Colonic mucosa (tissue), 4 donors: ENCODE measurements at regions not wholly inside any gene's neighbourhood (a gene's known extent, or its start where the extent isn't known, plus 50 kb on each side); places are given as distances from the start of the nearest gene placed in this dataset.

Source experiments
- DNase-seq: peaks from one replicate; pipeline ENCODE4 v3.0.0-alpha.2; 2020
- H3K27ac ChIP-seq: fragments of 200-600 bp; one replicate; pipeline ENCODE4 v1.8.0; 2021
- H3K27me3 ChIP-seq: fragments of 200-600 bp; one replicate; pipeline ENCODE4 v1.8.0; 2021
- H3K36me3 ChIP-seq: fragments of 200-600 bp; one replicate; pipeline ENCODE4 v1.8.0; 2021
- H3K4me1 ChIP-seq: fragments of 200-600 bp; one replicate; pipeline ENCODE4 v1.8.0; 2021; ENCODE audit warnings: mild to moderate bottlenecking
- H3K4me3 ChIP-seq: fragments of 200-600 bp; one replicate; pipeline ENCODE4 v1.8.0; 2021
- H3K9ac ChIP-seq, 2 donors: one replicate each; pipeline ENCODE4 v1.7.0; 2013; ENCODE audit warnings: control low read depth in 2 of 2, low read depth in 2 of 2, low read length in 2 of 2
- H3K9me3 ChIP-seq: fragments of 200-600 bp; one replicate; pipeline ENCODE4 v1.8.0; 2021
- CTCF ChIP-seq: fragments of 200-600 bp; IDR thresholded peaks from one replicate; pipeline ENCODE4 v1.8.0; 2022; ENCODE audit warnings: antibody characterized with exemption, mild to moderate bottlenecking
- intact Hi-C: fragments of 100-400 bp; cut with DNase I; formaldehyde crosslinking; loops from one replicate; pipeline ENCODE4 v1.14.1; 2022
- donor health status: healthy.
- donor health status: DM: no; HTN: no; CAD: no.
- donor health status: DM: no; HTN: no; CAD: no.

- intact Hi-C loops, result no loop called here
Measured at GRCh38 chr5:159814222-159814621, 102.1 kb upstream of the ADRA1B start.

DNA sequence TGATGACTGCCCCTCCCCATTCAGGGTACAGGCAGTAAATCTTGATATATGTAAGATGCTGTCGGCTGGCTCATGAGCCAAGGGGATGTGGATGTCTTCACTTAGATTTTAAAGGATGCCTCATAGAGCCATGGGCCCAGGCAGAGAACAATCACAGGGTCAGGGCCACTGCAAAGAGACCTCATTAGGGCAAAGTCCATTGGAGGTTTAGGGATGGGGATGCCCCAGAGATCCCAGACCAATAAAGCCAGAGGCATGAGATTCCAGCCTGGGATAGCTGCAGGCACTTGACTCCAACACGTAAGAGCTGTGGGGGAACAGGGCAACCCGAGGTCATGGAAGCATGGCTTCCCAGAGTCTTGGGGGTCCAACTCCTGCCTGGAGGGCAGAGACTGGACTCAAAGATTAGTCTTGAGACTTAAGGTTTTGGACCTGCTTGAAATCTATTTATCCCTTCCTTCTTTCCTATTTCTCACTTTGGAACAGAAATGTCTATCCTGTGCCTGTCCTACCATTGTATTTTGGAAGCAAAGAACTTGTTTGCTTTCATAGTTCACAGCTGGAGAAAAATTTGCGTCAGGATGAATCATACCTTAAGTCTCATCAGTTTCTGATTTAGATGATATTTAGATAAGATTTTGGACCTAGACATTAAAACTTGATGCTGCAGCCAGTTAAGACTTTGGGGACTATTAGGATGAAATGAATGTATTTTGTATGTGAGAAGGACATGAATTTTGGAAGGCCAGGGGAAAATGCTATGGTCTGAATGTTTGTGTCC, 101.3 kb upstream of the ADRA1B start:
- no peak overlapping the region for H3K27ac ChIP-seq
- H3K9me3 ChIP-seq, result no peaks in the 10 kb centered on the region
- TF ChIP-seq CTCF, result no peak
- H3K4me3 ChIP-seq, result no peak overlapping the region
- no peaks in the 10 kb centered on the region for H3K36me3 ChIP-seq
- no peak for DNase-seq
- H3K9ac ChIP-seq, result no peak overlapping the region
- no peaks in the 10 kb centered on the region for H3K27me3 ChIP-seq
- H3K4me1 ChIP-seq, result no peaks in the 10 kb centered on the region
- intact Hi-C loops, result no loop called here

More at GRCh38 chr5:159814222-159814621, 102.1 kb upstream of the ADRA1B start:
- H3K36me3 ChIP-seq, result no peaks in the 10 kb centered on the region
- no peaks in the 10 kb centered on the region for H3K27me3 ChIP-seq
- TF ChIP-seq CTCF, result no peak
- no peaks in the 10 kb centered on the region for H3K4me1 ChIP-seq
- H3K27ac ChIP-seq, result no peak overlapping the region
- H3K4me3 ChIP-seq, result no peak overlapping the region
- no peak overlapping the region for H3K9ac ChIP-seq
- no peaks in the 10 kb centered on the region for H3K9me3 ChIP-seq
- DNase-seq, result no peak

GRCh38 chr5:159817262-159818029, 98.8 kb upstream of the ADRA1B start:
- Histone ChIP-seq H3K27me3 (no peaks in the 10 kb centered on the region), H3K27ac (no peak overlapping the region), H3K9ac (no peak overlapping the region), H3K4me3 (no peak overlapping the region), H3K36me3 (no peaks in the 10 kb centered on the region), H3K9me3 (no peaks in the 10 kb centered on the region), H3K4me1 (no peaks in the 10 kb centered on the region)
- intact Hi-C loops, result no loop called here
- DNase-seq, result no peak
- no peak for TF ChIP-seq CTCF

DNA sequence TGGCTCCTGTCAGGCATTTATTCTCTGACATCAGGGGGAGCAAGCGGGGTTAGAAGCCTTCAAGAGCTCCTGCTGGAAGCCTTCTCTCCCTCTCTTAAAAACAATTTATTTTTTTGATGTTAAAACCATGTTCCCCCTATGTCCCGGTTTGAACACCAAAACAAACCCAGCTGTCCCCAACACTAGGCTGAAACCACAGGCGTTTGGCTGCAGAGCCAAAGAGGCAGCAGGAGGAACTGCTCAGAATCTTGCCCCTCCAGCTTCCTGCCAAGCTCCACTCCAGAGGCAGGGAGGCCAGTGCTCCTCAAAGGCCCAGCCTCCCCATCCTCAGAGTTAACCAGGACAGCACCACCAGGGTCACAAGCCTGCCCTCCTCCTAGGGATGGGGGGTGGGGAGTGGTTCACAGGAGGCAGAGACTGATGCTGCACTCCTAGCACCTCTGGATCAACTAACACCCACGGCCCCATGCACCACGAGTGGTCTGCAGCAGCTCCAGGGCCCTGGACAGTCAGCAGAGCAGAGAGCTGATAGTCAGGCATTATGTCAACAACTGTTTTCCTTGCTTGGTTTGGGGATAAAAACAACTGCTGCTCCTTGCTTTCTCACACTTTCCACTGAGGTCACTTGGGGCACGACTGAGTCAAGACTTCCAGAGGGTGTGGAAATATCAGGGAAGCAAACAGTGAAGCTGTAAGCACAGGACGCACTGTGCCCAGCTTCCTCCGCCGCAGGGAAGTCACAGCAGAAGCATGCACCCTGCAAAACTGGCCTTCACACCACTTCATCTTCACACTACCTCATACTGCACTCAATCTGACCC, 96.5 kb upstream of the ADRA1B start:
- peak; percentile 26 for DNase-seq

More for the DNA sequence above, 96.5 kb upstream of the ADRA1B start:
- Histone ChIP-seq H3K27ac (no peak overlapping the region), H3K36me3 (no peaks in the 10 kb centered on the region), H3K9me3 (no peaks in the 10 kb centered on the region), H3K9ac (no peak overlapping the region), H3K4me1 (no peaks in the 10 kb centered on the region), H3K27me3 (no peaks in the 10 kb centered on the region), H3K4me3 (no peak overlapping the region)
- TF ChIP-seq CTCF, result no peak
- intact Hi-C loops, result no loop called here
